Uterus (tissue), 2 donors: ENCODE measurements at regions not wholly inside any gene's neighbourhood (a gene's known extent, or its start where the extent isn't known, plus 50 kb on each side); places are given as distances from the start of the nearest gene placed in this dataset.

Experiments
- POLR2A ChIP-seq, 2 donors: fragments of 450-650 bp; IDR thresholded peaks; one replicate each; pipeline ENCODE4 v1.6.1; 2016; ENCODE audit warnings: antibody characterized with exemption in 2 of 2, mild to moderate bottlenecking in 1 of 2, moderate library complexity in 1 of 2
- TF ChIP-seq, protein P1 (sequence below), 4 experiments: fragments of 200-600 bp in 2 of 4; fragments of 450-650 bp in 2 of 4; sonication (generic) in 2 of 4; IDR thresholded peaks; one replicate each; pipeline ENCODE4 v1.5.1; 2016 to 2019; ENCODE audit warnings: antibody characterized with exemption in 4 of 4, mild to moderate bottlenecking in 2 of 4, moderate library complexity in 1 of 4

DNA sequence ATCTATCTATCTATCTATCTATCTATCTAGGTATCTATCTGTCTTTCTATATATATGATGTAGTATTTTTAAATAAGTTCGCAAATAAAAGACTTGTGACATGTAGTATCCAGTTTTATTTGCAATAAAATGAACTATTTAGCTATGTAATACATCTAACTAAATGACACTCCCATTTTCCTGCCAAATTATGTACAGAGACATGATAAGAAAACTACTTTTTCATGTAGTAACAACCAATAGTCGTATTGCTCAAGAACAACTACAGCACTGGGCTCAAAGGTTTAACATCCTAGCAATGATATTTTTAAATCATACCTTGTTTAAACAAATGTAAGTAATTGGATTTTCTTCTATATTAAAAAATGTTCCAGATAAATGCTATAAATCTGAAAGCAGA lies 55.5 kb upstream of the FLRT2 start:
- TF ChIP-seq, protein P1, sequence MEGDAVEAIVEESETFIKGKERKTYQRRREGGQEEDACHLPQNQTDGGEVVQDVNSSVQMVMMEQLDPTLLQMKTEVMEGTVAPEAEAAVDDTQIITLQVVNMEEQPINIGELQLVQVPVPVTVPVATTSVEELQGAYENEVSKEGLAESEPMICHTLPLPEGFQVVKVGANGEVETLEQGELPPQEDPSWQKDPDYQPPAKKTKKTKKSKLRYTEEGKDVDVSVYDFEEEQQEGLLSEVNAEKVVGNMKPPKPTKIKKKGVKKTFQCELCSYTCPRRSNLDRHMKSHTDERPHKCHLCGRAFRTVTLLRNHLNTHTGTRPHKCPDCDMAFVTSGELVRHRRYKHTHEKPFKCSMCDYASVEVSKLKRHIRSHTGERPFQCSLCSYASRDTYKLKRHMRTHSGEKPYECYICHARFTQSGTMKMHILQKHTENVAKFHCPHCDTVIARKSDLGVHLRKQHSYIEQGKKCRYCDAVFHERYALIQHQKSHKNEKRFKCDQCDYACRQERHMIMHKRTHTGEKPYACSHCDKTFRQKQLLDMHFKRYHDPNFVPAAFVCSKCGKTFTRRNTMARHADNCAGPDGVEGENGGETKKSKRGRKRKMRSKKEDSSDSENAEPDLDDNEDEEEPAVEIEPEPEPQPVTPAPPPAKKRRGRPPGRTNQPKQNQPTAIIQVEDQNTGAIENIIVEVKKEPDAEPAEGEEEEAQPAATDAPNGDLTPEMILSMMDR (IDR thresholded peaks at IDR 0.05) = no peak
- no peak for TF ChIP-seq POLR2A (IDR thresholded peaks at IDR 0.05)
